ENCODE measurements at regions not wholly inside any gene's neighbourhood (a gene's known extent, or its start where the extent isn't known, plus 50 kb on each side); places are given as distances from the start of the nearest gene placed in this dataset.

- Histone ChIP-seq H3K27me3 (ENCODE audit: control insufficient read depth, insufficient read depth, low read length) (no peaks in the 10 kb centered on the region), H3K9me3 (replicated peaks; ENCODE audit: control insufficient read depth, low read depth, low read length) (no peaks in the 10 kb centered on the region), H3K36me3 (ENCODE audit: control insufficient read depth, insufficient read depth, low read length) (no peaks in the 10 kb centered on the region), H3K27ac (ENCODE audit: low read length) (no peak overlapping the region), H3K4me1 (ENCODE audit: control insufficient read depth, insufficient read depth, low read length) (peaks cover 3% of the 10 kb centered on the region), H3K4me3 (ENCODE audit: low read length) (no peak overlapping the region)
- DNase-seq, result no peak
- WGBS (ENCODE audit: insufficient coverage), result 80% methylated on average over 1 of the region's 3 CpGs
Measured at GRCh38 chr11:100467821-100468508, 219.1 kb upstream of the ARHGAP42 start.

- Histone ChIP-seq H3K36me3 (ENCODE audit: control insufficient read depth, insufficient read depth, low read length) (no peaks in the 10 kb centered on the region), H3K27me3 (ENCODE audit: control insufficient read depth, insufficient read depth, low read length) (no peaks in the 10 kb centered on the region), H3K27ac (ENCODE audit: low read length) (no peak overlapping the region), H3K4me1 (ENCODE audit: control insufficient read depth, insufficient read depth, low read length) (peaks cover 3% of the 10 kb centered on the region), H3K9me3 (replicated peaks; ENCODE audit: control insufficient read depth, low read depth, low read length) (no peaks in the 10 kb centered on the region), H3K4me3 (ENCODE audit: low read length) (no peak overlapping the region)
- peak; percentile 95 for DNase-seq
- WGBS (ENCODE audit: insufficient coverage), result 0% methylated on average over 1 of the region's 2 CpGs
Measured at GRCh38 chr11:100469835-100470234, 217.3 kb upstream of the ARHGAP42 start.

- H3K9me3 ChIP-seq (replicated peaks; ENCODE audit: control insufficient read depth, low read depth, low read length), result no peaks in the 10 kb centered on the region
- no CpG with 5 or more reads among the region's 2 CpGs for WGBS (ENCODE audit: insufficient coverage)
- no peak for DNase-seq
- H3K27me3 ChIP-seq (ENCODE audit: control insufficient read depth, insufficient read depth, low read length), result no peaks in the 10 kb centered on the region
- H3K36me3 ChIP-seq (ENCODE audit: control insufficient read depth, insufficient read depth, low read length), result no peaks in the 10 kb centered on the region
- no peak overlapping the region for H3K27ac ChIP-seq (ENCODE audit: low read length)
- H3K4me1 ChIP-seq (ENCODE audit: control insufficient read depth, insufficient read depth, low read length), result peaks cover 3% of the 10 kb centered on the region
- no peak overlapping the region for H3K4me3 ChIP-seq (ENCODE audit: low read length)
Measured at GRCh38 chr11:100472727-100473389, 214.2 kb upstream of the ARHGAP42 start.

DNA sequence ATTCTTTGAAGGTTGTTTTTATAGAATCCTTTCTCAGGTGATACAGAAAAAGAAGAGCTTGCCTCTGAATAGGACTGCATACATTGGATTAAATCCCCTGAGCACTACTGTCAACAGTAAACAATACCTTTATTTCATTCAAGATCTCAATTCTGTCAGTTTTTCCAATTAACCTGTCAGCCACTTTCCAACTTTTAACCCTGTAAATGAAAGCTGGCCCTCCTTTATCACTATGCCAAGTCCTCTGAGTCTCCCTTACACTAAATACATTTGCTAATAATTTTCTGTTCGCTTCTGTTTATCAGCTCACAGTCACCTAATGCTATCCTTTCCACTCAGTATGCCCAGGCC lies 213.7 kb upstream of the ARHGAP42 start:
- H3K27ac ChIP-seq (ENCODE audit: low read length), result no peak overlapping the region
- H3K36me3 ChIP-seq (ENCODE audit: control insufficient read depth, insufficient read depth, low read length), result no peaks in the 10 kb centered on the region
- WGBS (ENCODE audit: insufficient coverage), result no CpG with 5 or more reads among the region's 1 CpG
- no peak overlapping the region for H3K4me3 ChIP-seq (ENCODE audit: low read length)
- no peaks in the 10 kb centered on the region for H3K27me3 ChIP-seq (ENCODE audit: control insufficient read depth, insufficient read depth, low read length)
- no peaks in the 10 kb centered on the region for H3K9me3 ChIP-seq (replicated peaks; ENCODE audit: control insufficient read depth, low read depth, low read length)
- no peak for DNase-seq
- H3K4me1 ChIP-seq (ENCODE audit: control insufficient read depth, insufficient read depth, low read length), result peaks cover 3% of the 10 kb centered on the region

DNA sequence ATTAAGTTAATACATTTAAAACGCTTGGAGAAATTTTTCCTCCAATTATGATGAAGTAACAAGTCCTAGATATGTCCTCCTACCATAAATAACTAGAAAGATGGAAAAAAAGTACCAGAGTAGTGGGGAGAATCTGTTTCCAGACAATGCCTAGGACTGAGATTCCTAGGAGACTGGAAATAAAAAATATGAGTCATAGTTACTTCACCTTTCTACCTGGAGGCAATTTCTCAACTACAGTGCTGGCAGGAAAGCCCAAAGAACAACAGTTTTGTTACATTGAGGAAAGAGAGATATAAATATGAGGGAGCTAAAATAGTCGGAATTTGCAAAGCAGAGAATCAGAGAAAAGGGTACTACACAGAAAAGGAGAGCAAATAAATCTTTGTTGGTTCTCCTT lies 202.1 kb upstream of the ARHGAP42 start:
- Histone ChIP-seq H3K36me3 (ENCODE audit: control insufficient read depth, insufficient read depth, low read length) (no peaks in the 10 kb centered on the region), H3K4me3 (ENCODE audit: low read length) (no peak overlapping the region), H3K27ac (ENCODE audit: low read length) (no peak overlapping the region), H3K27me3 (ENCODE audit: control insufficient read depth, insufficient read depth, low read length) (no peaks in the 10 kb centered on the region), H3K9me3 (replicated peaks; ENCODE audit: control insufficient read depth, low read depth, low read length) (peaks cover 5% of the 10 kb centered on the region), H3K4me1 (ENCODE audit: control insufficient read depth, insufficient read depth, low read length) (no peaks in the 10 kb centered on the region)
- DNase-seq, result no peak
- WGBS (ENCODE audit: insufficient coverage), result 57% methylated on average over 1 of the region's 2 CpGs

- DNase-seq, result no peak
- Histone ChIP-seq H3K27me3 (ENCODE audit: control insufficient read depth, insufficient read depth, low read length) (no peaks in the 10 kb centered on the region), H3K9me3 (replicated peaks; ENCODE audit: control insufficient read depth, low read depth, low read length) (peaks cover 3% of the 10 kb centered on the region), H3K4me1 (ENCODE audit: control insufficient read depth, insufficient read depth, low read length) (no peaks in the 10 kb centered on the region), H3K36me3 (ENCODE audit: control insufficient read depth, insufficient read depth, low read length) (no peaks in the 10 kb centered on the region), H3K27ac (ENCODE audit: low read length) (no peak overlapping the region), H3K4me3 (ENCODE audit: low read length) (no peak overlapping the region)
- WGBS (ENCODE audit: insufficient coverage), result no CpG with 5 or more reads among the region's 3 CpGs
Measured at GRCh38 chr11:100498780-100499179, 188.3 kb upstream of the ARHGAP42 start.

GRCh38 chr11:100501450-100501849 lies 185.6 kb upstream of the ARHGAP42 start:
- no CpG with 5 or more reads among the region's 2 CpGs for WGBS (ENCODE audit: insufficient coverage)
- no peaks in the 10 kb centered on the region for H3K4me1 ChIP-seq (ENCODE audit: control insufficient read depth, insufficient read depth, low read length)
- peaks cover 3% of the 10 kb centered on the region for H3K9me3 ChIP-seq (replicated peaks; ENCODE audit: control insufficient read depth, low read depth, low read length)
- no peak for DNase-seq
- H3K27ac ChIP-seq (ENCODE audit: low read length), result no peak overlapping the region
- H3K27me3 ChIP-seq (ENCODE audit: control insufficient read depth, insufficient read depth, low read length), result no peaks in the 10 kb centered on the region
- H3K36me3 ChIP-seq (ENCODE audit: control insufficient read depth, insufficient read depth, low read length), result no peaks in the 10 kb centered on the region
- no peak overlapping the region for H3K4me3 ChIP-seq (ENCODE audit: low read length)

DNA sequence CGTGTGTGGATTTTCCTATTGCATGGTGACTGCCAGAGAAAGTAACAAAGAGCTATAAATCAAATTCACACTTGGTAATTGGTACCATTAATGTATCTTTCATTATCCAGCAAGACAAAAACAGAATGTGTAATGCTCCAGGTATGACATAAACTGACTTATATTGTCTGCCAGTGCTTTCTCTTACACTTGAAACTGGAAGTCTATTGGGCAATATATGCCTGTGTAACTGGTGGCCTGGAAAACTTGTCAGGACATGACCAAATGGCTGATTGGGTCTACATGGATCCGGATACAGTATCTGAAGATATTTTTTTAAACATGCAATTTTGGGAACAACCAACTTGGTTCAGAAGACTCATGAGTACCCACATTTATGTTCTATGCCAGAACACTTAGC lies 174.6 kb upstream of the ARHGAP42 start:
- no peaks in the 10 kb centered on the region for H3K4me1 ChIP-seq (ENCODE audit: control insufficient read depth, insufficient read depth, low read length)
- DNase-seq, result no peak
- 43% methylated on average over 1 of the region's 2 CpGs for WGBS (ENCODE audit: insufficient coverage)

GRCh38 chr11:100515087-100515486 lies 172.0 kb upstream of the ARHGAP42 start:
- Histone ChIP-seq H3K27me3 (ENCODE audit: control insufficient read depth, insufficient read depth, low read length) (no peaks in the 10 kb centered on the region), H3K36me3 (ENCODE audit: control insufficient read depth, insufficient read depth, low read length) (no peaks in the 10 kb centered on the region), H3K4me3 (ENCODE audit: low read length) (no peak overlapping the region), H3K27ac (ENCODE audit: low read length) (no peak overlapping the region), H3K4me1 (ENCODE audit: control insufficient read depth, insufficient read depth, low read length) (no peaks in the 10 kb centered on the region), H3K9me3 (replicated peaks; ENCODE audit: control insufficient read depth, low read depth, low read length) (no peaks in the 10 kb centered on the region)
- peak; percentile 27 for DNase-seq

More for the DNA sequence above, 174.6 kb upstream of the ARHGAP42 start:
- Histone ChIP-seq H3K4me3 (ENCODE audit: low read length) (no peak overlapping the region), H3K27me3 (ENCODE audit: control insufficient read depth, insufficient read depth, low read length) (no peaks in the 10 kb centered on the region), H3K9me3 (replicated peaks; ENCODE audit: control insufficient read depth, low read depth, low read length) (no peaks in the 10 kb centered on the region), H3K36me3 (ENCODE audit: control insufficient read depth, insufficient read depth, low read length) (no peaks in the 10 kb centered on the region), H3K27ac (ENCODE audit: low read length) (no peak overlapping the region)

- no peak for DNase-seq
- Histone ChIP-seq H3K9me3 (replicated peaks; ENCODE audit: control insufficient read depth, low read depth, low read length) (peaks cover 10% of the 10 kb centered on the region), H3K27ac (ENCODE audit: low read length) (no peak overlapping the region), H3K4me3 (ENCODE audit: low read length) (no peak overlapping the region), H3K36me3 (ENCODE audit: control insufficient read depth, insufficient read depth, low read length) (no peaks in the 10 kb centered on the region), H3K4me1 (ENCODE audit: control insufficient read depth, insufficient read depth, low read length) (no peaks in the 10 kb centered on the region), H3K27me3 (ENCODE audit: control insufficient read depth, insufficient read depth, low read length) (no peaks in the 10 kb centered on the region)
- WGBS (ENCODE audit: insufficient coverage), result no CpG with 5 or more reads among the region's 4 CpGs
Measured at GRCh38 chr11:100525197-100525596, 161.9 kb upstream of the ARHGAP42 start.
